ENCODE measurements at regions not wholly inside any gene's neighbourhood (a gene's known extent, or its start where the extent isn't known, plus 50 kb on each side); places are given as distances from the start of the nearest gene placed in this dataset.

- TF ChIP-seq FOXM1 (IDR thresholded peaks at IDR 0.05; ENCODE audit: borderline replicate concordance) = no peak
- TF ChIP-seq BHLHE40 (IDR thresholded peaks at IDR 0.05; ENCODE audit: borderline replicate concordance) = no peak
- no peak for TF ChIP-seq NFRKB (IDR thresholded peaks at IDR 0.05)
- no peak for TF ChIP-seq TARDBP (IDR thresholded peaks at IDR 0.05)
- TF ChIP-seq SUZ12 (IDR thresholded peaks at IDR 0.05) = no peak
- no peak for TF ChIP-seq CTBP1 (IDR thresholded peaks at IDR 0.05; ENCODE audit: borderline replicate concordance)
- no peak for TF ChIP-seq ARNT (IDR thresholded peaks at IDR 0.05)
Observed at GRCh38 chr12:46521145-46521544, 148.6 kb upstream of the SLC38A2 start.

All from HEK293T (cell line).